Endometrial microvascular endothelial cells (primary cell): ENCODE measurements at regions not wholly inside any gene's neighbourhood (a gene's known extent, or its start where the extent isn't known, plus 50 kb on each side); places are given as distances from the start of the nearest gene placed in this dataset.

Source experiments
- in situ Hi-C: cut with HindIII; loops from 2 replicates; pipeline ENCODE4 v1.10.0; 2017; ENCODE audit warnings: low sequenced_read_pairs, low pct_unique_long_range_greater_than_20kb; ENCODE audit errors: inconsistent ontology term

DNA sequence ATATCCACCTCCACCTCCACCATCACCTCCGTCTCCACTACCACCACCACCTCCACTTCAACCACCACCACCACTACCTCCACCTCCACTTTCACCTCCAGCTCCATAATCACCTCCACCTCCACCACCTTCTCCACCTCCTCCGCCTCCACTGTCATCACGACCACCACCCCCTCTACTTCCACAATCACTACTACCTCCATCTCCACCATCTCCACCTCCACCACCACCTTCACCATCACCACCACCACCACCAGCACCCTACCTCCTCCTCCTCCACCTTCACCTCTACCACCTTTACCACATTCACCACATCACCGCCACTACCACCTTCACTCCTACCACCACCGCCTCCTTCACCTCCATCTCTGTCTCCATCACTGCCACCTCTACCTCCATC lies 435.7 kb downstream of the MCTP2 start:
- in situ Hi-C loops, result loop anchor here (25.0 kb wide), 1 partner anchor 1670 kb away; the partner anchor contains the start of gene NR2F2

DNA sequence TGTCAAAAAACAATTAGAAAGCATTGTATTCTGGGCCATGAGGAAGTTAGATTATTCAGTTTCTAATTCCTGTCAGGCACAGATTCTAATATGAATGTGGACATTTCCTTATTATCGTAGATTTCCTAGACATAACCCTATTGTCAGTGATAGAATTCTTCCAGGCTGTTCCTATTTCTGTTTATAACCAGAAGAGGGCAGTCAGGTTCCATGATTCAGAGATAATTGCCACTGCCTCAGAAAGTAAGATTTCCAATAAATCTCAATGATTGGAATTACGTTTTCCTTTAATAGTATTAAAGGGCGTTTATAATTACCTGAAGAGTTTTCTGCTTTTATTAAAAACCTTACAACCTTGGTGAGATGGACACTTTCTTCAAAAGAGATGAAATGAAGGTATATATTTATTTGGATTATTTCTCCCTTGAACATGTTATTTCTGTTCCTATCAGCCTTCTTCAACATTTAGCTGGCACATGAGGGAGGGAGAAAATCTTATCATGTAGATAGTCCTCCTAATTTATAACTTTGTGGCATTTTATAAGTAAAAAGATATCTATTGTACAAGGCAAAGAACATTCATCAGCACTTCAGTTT lies 439.2 kb downstream of the MCTP2 start:
- in situ Hi-C loops, result loop anchor here (25.0 kb wide), 1 partner anchor 1667 kb away; the partner anchor contains the start of gene NR2F2

DNA sequence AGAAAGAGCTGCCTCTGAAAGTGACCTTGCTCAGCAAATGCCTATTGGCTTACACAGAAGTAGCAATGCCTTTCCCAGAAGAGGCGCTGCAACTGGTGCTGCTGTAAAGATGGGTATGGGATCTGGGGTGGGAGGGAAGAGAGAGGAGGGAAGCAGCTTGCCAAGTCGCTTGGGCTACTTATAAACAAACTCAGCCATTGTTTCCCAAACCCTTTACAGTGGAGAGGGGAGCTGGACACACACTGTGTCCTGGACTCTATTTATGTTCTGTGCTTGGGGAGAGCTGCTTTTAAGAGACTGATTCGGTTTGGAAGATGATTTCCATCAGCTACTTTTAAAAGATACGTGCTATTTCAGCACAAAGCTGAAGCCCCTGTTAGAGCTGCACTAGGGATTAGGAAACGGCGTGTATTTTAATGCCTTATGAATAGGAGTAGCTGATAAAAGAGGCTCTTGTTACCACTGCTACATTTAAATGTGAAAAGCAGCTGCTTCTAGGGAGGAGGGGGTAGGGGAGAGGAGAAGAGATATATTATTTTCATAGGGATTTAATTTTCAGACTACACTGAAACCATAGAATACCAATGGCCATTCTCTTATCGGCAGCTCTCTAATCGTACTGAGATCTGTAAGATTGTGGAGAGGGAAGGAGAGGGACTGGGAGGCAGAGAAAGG lies 440.6 kb downstream of the MCTP2 start:
- in situ Hi-C loops, result loop anchor here (25.0 kb wide), 1 partner anchor 1665 kb away; the partner anchor contains the start of gene NR2F2

DNA sequence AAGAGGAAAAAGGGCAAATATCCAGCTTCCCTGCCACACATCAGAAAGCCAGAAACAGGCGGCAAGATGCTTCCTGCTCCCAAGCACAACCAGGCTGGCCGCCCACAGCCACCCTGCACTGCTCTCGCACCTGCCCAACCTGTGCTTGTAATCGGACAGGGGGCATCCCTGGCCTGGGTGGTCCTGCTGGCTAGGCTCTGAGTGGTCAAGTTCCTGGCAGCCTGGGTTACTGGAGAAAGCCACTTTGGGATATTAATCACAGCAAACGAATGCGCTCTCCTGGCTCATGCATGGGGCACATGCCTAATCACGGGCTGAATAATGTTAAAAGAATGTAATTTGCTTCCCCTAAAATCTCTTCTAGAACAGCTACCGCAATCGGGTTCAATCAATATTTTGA lies 442.4 kb downstream of the MCTP2 start:
- in situ Hi-C loops, result loop anchor here (25.0 kb wide), 1 partner anchor 1664 kb away; the partner anchor contains the start of gene NR2F2

DNA sequence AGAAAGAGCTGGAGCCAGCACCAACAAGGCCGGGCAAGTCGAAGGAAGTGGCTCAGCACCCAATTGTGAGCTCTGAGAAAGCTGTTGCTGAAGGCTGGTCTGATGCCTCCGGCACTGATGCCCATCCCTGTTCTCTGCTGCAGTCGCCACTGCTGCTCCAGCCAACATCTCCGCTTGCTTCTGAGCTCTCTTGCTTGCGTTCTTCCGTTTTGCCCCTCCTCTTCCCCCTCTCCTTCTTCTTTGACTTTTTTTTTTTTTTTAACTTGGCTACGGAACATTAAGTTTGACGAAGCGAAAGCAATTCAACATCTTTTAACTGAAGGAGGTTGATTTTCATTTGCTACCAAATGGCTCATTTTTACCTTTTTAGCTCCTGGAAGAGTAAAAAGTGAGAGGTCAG lies 442.9 kb downstream of the MCTP2 start:
- in situ Hi-C loops, result loop anchor here (25.0 kb wide), 1 partner anchor 1663 kb away; the partner anchor contains the start of gene NR2F2

DNA sequence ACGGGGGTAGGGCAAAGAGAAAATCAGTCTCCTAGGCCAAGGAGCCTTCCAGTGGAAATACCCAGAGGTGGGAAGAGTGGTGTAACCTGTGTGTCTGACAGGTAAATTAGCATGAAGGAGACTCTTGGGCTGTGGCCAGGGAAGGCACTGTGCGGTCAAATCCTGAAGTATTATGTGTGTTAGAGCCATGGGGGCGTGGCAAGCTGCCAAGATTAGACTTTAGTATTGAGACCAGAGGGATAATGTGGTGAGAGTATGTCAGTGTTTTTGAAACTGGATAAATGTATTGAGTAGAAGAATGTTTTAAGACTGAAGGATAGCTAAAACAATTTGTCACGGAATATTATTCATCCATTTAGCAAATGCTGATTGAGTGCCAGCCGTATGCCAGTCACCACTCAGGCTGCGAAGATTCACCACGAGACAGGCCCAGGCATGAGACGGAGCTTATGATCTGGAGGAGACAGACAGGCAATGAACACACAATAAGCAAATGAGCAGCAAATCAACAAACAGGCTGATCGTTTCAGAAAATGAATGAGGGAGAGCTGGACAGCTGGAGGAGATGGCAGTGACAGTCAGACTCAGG lies 445.9 kb downstream of the MCTP2 start:
- in situ Hi-C loops, result no loop called here

DNA sequence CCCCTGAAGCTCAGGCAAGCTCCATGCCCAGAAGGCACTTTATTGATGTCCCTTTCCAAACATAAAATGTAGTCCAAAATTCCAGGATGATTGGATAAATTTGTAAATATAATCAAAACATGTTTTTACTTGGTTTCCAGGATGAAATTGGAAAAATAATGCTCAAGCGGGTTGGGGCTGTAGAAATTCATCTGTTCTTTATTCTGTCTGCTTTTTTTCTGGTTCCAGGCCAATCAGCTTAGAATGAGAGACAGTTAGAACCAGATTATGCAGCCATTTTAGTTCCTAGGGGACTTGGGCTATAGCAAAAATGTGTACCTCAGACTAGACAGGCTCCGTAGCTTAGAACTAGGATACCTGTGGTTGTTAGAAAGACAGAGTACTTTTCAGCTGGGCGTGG lies 450.8 kb downstream of the MCTP2 start:
- in situ Hi-C loops, result no loop called here

DNA sequence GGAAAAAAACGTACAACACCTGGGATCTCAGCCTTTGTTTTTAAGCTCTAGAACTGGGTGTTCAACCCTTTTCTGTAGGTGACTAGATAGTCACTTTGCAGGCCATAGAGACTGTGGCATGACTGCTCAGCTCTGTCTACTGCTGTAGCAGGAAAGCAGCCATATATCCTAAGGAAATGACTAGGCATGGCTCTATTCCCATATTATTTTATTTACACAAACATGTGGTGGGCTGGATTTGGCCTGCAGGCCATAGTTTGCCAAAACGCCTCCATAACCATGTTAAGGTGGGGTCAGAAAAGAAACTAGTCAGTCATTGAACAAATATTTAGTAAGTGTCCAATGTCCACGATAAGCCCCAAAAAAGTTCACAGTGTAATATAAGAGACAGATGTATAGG lies 452.5 kb downstream of the MCTP2 start:
- in situ Hi-C loops, result no loop called here

DNA sequence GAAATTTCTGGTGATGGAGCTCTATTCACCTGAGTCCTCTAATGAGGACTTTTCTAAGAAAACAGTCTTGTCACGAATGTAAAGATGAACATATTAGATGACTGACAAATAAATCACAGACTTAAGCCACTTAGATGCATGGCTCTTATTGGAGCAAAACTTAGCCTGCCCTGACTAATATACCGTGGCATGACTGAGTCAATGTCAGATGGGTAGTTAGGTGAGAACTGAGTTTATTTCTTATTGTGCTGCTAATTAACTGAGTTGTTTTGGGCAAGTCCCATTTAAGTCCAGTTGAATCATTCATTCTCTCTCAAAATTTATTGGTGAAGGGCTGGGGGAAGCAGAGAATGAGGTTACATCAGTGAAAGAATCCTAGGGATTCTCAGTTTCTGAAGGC lies 459.8 kb downstream of the MCTP2 start:
- in situ Hi-C loops, result no loop called here

DNA sequence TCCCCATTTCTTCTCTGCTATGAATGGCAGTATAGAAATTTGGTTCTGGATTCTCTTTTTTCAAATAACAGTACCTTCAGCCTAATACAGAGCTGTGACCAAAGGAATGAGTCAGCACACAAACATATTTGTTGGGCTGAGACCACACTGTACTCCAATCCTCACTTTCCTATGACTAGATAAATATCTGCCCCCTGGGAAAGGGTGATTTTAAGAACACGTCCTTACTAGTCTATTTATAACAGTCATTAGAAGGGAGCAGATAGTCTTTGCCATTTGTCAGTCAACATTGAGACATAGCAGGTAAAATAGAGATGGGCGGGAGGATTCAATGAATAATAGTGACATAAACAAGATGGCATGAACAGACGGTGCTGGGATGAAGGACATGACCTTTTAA lies 461.3 kb downstream of the MCTP2 start:
- in situ Hi-C loops, result no loop called here

DNA sequence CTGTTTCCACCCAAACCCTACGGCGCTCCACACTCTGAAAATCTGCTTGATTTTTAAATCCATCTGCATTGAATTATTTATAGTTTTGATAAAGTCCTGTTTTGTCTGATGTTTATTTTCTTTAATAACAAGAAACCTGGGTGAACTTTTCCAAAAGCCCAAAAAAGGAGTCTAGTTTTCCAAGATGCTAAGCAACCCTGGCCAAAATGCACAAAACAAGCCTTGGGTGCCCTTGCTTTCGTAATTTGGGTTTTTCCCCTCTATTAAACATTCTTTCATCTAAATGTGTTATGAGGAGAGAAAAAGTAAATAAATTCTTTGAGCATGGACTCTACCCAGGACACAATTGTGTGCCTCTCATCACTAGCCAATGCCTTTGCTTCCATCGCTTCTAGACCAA lies 468.9 kb downstream of the MCTP2 start:
- in situ Hi-C loops, result no loop called here

DNA sequence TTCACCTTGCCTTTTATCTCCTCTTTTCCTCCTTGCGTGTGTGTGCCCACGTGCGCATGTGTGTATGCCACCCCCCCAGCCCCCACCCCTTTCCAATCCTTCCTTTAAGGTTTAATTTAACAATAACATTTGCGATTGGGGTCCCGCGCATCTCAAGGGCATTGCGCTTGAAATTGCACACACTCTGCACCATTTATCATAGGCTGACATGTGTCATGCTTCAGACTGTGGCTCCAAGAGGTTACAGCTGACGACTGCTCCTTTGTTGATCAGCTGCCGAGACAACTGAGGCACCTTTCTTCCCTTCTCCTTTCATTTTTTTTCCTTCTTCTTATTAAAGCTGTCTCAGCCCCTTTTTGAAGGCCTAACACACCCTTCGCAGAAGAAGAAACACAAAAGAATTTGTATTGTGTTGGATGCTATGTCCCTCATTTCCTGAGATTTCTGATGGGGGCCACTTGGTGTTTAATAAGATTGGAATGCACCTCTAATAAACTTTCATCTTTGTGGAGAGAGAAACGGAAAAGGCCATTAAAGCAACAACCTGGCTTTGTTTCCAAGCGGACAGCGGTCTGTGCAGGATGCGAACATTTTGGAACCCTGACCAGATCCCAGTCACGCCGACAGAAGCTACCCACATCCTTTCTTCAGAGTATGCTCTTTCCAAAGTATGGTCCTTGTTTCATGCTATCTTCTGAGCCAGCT lies 470.1 kb downstream of the MCTP2 start:
- in situ Hi-C loops, result no loop called here

DNA sequence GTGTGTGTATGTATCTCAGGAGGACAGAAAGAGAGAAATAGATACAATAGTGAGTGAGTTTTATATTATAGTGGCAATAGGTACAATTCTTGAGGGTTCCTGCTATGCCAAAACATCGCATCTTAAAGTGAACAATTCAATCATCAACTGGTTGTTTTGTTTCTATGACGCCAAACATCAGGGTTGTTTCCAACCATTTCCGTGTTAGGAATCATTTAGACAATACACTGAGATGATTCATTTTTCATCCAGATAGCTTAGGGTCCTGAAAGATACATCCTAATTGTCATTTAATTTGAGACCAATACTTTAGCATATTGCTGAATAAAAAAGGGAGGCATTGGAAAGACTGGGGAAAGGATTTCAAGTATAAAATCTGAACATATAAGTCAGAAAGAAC lies 472.2 kb downstream of the MCTP2 start:
- in situ Hi-C loops, result no loop called here

DNA sequence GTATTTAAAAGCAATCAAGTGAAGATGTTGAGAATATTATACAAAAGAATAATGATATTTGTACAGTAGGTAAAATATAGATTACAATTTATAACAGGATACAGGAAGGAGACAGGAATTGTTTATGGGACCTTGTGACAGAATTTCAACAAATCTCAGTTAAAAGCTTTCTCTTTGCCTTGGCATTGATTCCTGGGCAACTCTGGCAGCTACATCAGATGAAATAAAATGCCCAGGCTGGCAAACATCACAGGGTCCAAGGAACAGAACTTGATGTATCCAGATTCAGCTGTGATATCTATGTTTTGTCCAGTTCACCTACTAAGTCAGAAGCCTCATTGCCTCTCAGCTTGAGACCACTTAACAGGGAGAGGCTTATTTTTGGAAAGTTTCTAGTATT lies 473.1 kb downstream of the MCTP2 start:
- in situ Hi-C loops, result no loop called here

DNA sequence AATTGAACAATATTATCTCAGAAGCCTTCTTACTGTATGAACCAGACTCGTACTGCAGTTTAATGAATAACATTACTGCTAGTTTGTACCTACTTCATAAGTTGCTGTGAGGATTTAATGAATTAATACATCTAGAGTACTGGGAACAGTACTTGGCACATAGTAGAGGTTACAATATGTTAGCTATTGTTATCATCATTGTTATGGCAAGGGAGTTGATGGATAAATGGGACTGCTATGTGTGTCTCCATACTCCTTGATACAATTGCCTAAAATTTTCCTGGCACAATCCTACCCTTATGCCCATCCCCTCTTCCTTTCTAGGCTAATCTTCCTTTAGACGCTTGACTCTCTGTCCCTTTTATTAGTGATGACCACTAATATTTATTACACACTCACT lies 473.6 kb downstream of the MCTP2 start:
- in situ Hi-C loops, result no loop called here

DNA sequence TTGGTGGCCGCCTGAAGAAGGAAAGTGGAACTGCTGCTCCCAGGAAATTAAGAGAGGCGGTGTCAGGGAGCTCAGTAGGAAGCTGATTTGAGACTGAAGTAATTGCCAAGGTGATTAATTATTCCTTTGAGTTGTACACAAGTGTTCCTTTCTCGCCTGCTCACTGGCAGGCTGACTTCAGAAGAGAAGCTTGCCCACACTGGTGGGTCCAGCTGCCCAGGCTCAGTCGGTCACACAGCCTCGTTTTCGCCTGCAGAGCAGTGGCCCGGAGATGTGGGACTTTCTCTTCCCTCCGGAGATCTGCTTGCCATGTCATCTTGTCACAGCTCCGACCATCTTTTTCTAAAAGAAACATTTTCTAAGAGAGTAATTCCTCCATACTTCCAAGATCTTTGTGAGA lies 478.0 kb downstream of the MCTP2 start:
- in situ Hi-C loops, result no loop called here

DNA sequence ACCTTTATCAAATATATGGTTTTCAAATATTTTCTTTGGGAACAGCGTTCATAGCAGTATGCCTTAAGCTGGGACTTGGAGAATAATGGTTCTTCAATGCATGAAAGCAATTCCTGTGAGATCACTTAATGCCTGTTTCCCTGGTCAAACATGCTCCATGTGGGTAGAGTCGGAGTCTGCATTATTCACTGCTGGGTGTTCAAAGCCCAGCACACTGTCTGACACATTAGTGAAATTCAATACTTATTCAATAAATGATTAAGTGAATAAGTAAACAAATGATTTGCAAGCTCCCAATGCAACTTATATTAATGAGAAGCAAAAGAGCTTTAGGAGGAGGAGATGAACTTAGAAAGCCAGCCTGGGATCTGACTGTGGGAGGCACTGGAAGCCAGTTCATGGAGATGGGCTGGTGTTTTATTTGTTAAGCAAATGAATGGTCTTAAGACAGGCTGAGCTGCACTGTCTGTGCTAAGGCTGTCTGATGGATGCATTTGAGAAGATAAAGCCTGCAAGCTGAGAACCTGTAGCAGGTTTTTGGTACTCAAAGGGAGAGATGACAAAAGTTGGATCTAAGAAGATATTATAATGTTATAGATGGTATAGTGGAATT lies 490.8 kb downstream of the MCTP2 start:
- in situ Hi-C loops, result no loop called here

DNA sequence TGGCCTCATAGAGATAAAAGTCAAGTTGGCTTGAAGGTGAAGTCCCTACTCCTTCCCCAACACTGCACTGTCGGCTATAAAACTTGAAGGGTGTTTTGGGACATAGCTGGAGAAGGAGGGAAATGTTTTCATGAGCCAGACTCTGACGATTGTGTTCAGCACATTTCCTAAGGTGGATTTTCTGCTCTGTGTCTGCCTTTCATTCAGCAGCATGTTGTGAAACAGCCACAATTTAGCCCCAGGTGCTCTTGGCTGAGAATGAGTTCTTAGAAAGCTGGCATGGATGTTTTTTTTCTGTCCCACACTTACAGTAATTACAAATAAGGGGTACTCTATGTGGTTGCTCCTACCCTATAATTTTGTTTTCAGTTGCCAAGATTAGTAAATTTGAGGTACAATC lies 492.4 kb downstream of the MCTP2 start:
- in situ Hi-C loops, result no loop called here

DNA sequence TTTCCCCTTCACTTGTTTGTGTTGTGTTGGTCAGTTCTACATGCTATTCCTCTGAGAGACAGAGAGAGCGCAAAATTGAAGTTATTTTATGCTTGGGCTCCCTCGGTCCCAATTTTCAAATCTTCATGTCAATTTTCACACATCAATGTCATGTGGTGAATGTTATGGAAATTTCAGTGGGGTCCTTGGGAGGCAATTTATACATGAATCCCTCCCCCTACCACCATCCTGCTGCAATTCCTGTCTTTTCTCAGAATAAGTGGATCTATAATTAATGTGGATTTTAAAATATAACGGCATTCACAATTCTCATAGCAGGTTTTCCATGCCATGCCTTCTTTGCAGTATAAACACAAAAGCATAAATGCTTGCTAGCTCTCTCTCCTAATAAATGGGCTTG lies 499.9 kb downstream of the MCTP2 start:
- in situ Hi-C loops, result no loop called here
